Sigmoid colon (tissue), 6 donors: ENCODE measurements at regions not wholly inside any gene's neighbourhood (a gene's known extent, or its start where the extent isn't known, plus 50 kb on each side); places are given as distances from the start of the nearest gene placed in this dataset.

Source experiments
- DNase-seq: peaks from one replicate; pipeline ENCODE4 v3.0.0-alpha.2; 2019
- H3K27ac ChIP-seq, 4 donors: fragments of 200-600 bp; sonication (generic); one replicate each; pipeline ENCODE4 v1.5.1; 2016 to 2019; ENCODE audit warnings: mild to moderate bottlenecking in 1 of 4
- H3K27me3 ChIP-seq, 3 donors: fragments of 200-600 bp; sonication (generic); one replicate each; pipeline ENCODE4 v1.5.1; 2019; ENCODE audit warnings: mild to moderate bottlenecking in 1 of 3
- H3K36me3 ChIP-seq, 4 donors: fragments of 200-600 bp; sonication (generic); one replicate each; pipeline ENCODE4 v1.5.1; 2016 to 2019
- H3K4me1 ChIP-seq, 4 donors: fragments of 200-600 bp; sonication (generic); one replicate each; pipeline ENCODE4 v1.5.1; 2017 to 2019
- H3K4me3 ChIP-seq, 4 donors: fragments of 200-600 bp; sonication (generic); one replicate each; pipeline ENCODE4 v1.5.1; 2017 to 2019; ENCODE audit warnings: mild to moderate bottlenecking in 2 of 4, moderate library complexity in 1 of 4
- H3K9me3 ChIP-seq, 4 donors: fragments of 200-600 bp in 3 of 4; sonication (generic) in 3 of 4; one replicate each; pipeline versions ENCODE4 v1.5.1 to v1.6.1; 2013 to 2019
- EP300 ChIP-seq, 4 donors: sonication (generic); formaldehyde crosslinking; IDR thresholded peaks; one replicate each; pipeline ENCODE4 v1.6.1; 2017; ENCODE audit warnings: antibody characterized with exemption in 4 of 4
- POLR2A ChIP-seq, 2 donors: fragments of 450-650 bp; IDR thresholded peaks; one replicate each; pipeline ENCODE4 v1.6.1; 2016; ENCODE audit warnings: antibody characterized with exemption in 2 of 2, mild to moderate bottlenecking in 2 of 2, moderate library complexity in 2 of 2
- POLR2AphosphoS5 ChIP-seq, 4 donors: sonication (generic); formaldehyde crosslinking; IDR thresholded peaks; one replicate each; pipeline ENCODE4 v1.6.1; 2017; ENCODE audit warnings: antibody characterized with exemption in 4 of 4
- WGBS, 2 donors: extraction: QIAGEN DNeasy Blood & Tissue Kit; methylation state at CpG; one replicate each; pipeline ENCODE4 v1.1.7; 2013; 5-methylcytosine and 5-hydroxymethylcytosine counted together
- intact Hi-C: fragments of 100-400 bp; cut with DNase I; formaldehyde crosslinking; loops from one replicate; pipeline ENCODE4 v1.15.1; 2023
- TF ChIP-seq, protein P1 (sequence below), 4 experiments: fragments of 450-650 bp in 3 of 4; fragments of 200-600 bp in 1 of 4; IDR thresholded peaks; one replicate each; pipeline ENCODE4 v1.5.1; 2016 to 2019; ENCODE audit warnings: antibody characterized with exemption in 4 of 4, mild to moderate bottlenecking in 3 of 4, moderate library complexity in 2 of 4
- donor health status: healthy with polysubstance abuse.
- donor health status: healthy.

DNA sequence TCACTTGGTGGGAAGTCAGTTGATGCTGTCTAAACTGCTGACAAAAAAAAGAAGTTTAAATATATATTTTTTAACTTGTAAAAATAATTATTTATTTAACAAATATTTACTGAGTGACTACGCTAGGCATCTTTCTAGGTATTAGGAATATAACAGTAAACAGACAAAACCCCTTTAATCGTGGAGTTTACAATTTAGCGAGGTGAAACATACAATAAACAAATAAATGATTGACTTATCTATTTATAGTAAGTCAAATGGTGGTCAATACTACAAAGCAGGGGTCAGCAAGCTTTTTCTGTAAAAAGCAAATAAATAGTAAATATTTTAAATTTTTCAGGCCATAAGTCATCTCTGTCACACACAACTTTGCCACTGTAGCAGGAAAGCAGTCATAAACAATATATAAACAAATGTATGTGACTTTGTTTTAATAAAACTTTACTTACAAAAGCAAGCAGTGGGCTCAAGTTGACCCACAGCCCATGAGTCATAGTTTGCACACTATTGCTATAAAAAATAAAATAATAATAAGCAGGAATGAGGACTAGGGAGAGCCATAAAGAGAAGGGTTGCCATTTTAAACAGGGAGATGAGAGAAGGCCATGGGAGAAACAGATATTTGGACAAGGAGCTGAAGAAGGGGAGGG lies 263.9 kb downstream of the PLPP3 start:
- no peak for DNase-seq
- H3K4me3 ChIP-seq, result no peak overlapping the region
- intact Hi-C loops, result no loop called here
- no peaks in the 10 kb centered on the region for H3K36me3 ChIP-seq
- no peaks in the 10 kb centered on the region for H3K9me3 ChIP-seq
- TF ChIP-seq POLR2AphosphoS5 (IDR thresholded peaks at IDR 0.05), result no peak
- no peak for TF ChIP-seq POLR2A (IDR thresholded peaks at IDR 0.05)
- no peak for TF ChIP-seq EP300 (IDR thresholded peaks at IDR 0.05)
- TF ChIP-seq, protein P1, sequence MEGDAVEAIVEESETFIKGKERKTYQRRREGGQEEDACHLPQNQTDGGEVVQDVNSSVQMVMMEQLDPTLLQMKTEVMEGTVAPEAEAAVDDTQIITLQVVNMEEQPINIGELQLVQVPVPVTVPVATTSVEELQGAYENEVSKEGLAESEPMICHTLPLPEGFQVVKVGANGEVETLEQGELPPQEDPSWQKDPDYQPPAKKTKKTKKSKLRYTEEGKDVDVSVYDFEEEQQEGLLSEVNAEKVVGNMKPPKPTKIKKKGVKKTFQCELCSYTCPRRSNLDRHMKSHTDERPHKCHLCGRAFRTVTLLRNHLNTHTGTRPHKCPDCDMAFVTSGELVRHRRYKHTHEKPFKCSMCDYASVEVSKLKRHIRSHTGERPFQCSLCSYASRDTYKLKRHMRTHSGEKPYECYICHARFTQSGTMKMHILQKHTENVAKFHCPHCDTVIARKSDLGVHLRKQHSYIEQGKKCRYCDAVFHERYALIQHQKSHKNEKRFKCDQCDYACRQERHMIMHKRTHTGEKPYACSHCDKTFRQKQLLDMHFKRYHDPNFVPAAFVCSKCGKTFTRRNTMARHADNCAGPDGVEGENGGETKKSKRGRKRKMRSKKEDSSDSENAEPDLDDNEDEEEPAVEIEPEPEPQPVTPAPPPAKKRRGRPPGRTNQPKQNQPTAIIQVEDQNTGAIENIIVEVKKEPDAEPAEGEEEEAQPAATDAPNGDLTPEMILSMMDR (IDR thresholded peaks at IDR 0.05), result no peak
- peaks cover 0 to 2% (median 0%) of the 10 kb centered on the region in 4 donors for H3K4me1 ChIP-seq
- WGBS, 2 donors, result 86 to 87% methylated on average over 3 of the region's 3 CpGs
- H3K27me3 ChIP-seq, result no peaks in the 10 kb centered on the region
- no peak overlapping the region for H3K27ac ChIP-seq

DNA sequence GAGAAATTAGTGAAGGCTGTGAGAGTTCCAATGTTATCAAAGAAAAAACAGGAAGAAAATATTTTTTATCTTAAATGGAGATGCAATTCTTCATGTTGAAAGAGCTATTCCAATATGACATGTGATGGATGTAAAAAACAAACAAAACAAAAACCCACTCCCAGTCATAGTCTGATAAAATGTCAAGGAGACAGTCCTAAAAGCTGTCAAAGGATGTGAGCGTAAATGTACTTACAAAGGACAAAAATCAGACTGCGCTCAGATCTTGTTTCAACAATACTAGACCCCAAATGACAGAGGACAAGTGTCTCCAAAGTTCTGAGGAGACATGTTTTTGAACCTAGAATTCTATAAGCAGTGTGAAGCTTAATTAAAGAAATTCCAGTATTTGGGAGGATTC lies 265.8 kb downstream of the PLPP3 start:
- no peaks in the 10 kb centered on the region for H3K36me3 ChIP-seq
- H3K4me3 ChIP-seq, result no peak overlapping the region
- intact Hi-C loops, result no loop called here
- H3K4me1 ChIP-seq, result no peaks in the 10 kb centered on the region
- no peak for DNase-seq
- H3K9me3 ChIP-seq, result no peaks in the 10 kb centered on the region
- no peaks in the 10 kb centered on the region for H3K27me3 ChIP-seq
- TF ChIP-seq EP300 (IDR thresholded peaks at IDR 0.05) (no peak), POLR2AphosphoS5 (IDR thresholded peaks at IDR 0.05) (no peak), POLR2A (IDR thresholded peaks at IDR 0.05) (no peak)
- TF ChIP-seq, protein P1 (IDR thresholded peaks at IDR 0.05), result no peak
- H3K27ac ChIP-seq, result no peak overlapping the region
- 94 to 99% methylated on average over 2 of the region's 2 CpGs for WGBS, 2 donors

DNA sequence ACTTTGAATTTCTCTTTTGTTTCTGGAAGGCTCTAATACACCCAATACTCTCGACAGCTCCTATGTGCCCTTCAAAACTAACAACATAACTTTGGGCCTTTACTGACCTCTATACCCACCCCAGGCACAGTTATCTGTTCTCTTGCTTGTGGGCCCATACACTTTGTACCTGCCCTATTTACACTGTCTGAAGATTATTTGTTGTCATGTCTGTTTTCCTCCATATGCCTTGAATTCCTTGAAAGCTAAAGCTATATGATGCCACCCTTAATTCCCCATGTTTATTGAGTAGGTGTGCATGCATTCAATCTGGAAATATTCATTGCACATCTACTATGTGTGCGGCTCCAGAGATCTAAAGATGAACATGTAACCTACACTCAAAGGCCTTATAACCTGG lies 267.6 kb downstream of the PLPP3 start:
- Histone ChIP-seq H3K9me3 (peaks cover 0 to 4% (median 0%) of the 10 kb centered on the region in 4 donors), H3K27me3 (no peaks in the 10 kb centered on the region), H3K4me1 (no peaks in the 10 kb centered on the region), H3K36me3 (no peaks in the 10 kb centered on the region), H3K27ac (no peak overlapping the region), H3K4me3 (no peak overlapping the region)
- intact Hi-C loops, result no loop called here
- WGBS, 2 donors, result 72 to 96% methylated on average over 2 of the region's 2 CpGs
- no peak for DNase-seq
- TF ChIP-seq EP300 (IDR thresholded peaks at IDR 0.05) (no peak), POLR2A (IDR thresholded peaks at IDR 0.05) (no peak), POLR2AphosphoS5 (IDR thresholded peaks at IDR 0.05) (no peak)
- TF ChIP-seq, protein P1 (IDR thresholded peaks at IDR 0.05), result no peak

DNA sequence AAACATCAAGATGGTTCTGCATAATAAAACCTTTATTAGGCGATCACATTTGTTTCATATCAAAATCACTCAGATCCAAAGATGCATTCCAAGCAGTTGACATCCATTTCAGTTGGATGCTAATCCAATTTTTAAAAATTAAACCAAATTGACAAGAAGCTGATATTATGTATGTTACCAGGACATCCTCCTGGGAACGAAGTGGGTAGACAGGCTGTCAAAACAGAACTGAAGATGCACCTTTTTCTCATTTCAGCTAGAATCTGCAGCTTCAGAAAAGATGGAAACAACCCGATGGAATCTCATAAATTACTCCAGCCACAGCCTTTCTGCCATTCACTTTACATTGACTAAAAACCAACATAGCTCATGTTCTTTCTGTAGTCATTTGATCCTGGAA lies 268.4 kb downstream of the PLPP3 start:
- WGBS, 2 donors, result 78 to 81% methylated on average over 3 of the region's 3 CpGs

More for the DNA sequence above, 268.4 kb downstream of the PLPP3 start:
- H3K9me3 ChIP-seq, result peaks cover 0 to 4% (median 0%) of the 10 kb centered on the region in 4 donors
- DNase-seq, result no peak
- intact Hi-C loops, result no loop called here
- H3K4me3 ChIP-seq, result no peak overlapping the region
- TF ChIP-seq POLR2A (IDR thresholded peaks at IDR 0.05) (no peak), EP300 (IDR thresholded peaks at IDR 0.05) (no peak), POLR2AphosphoS5 (IDR thresholded peaks at IDR 0.05) (no peak)
- TF ChIP-seq, protein P1 (IDR thresholded peaks at IDR 0.05), result no peak
- no peaks in the 10 kb centered on the region for H3K36me3 ChIP-seq
- no peak overlapping the region for H3K27ac ChIP-seq
- H3K4me1 ChIP-seq, result no peaks in the 10 kb centered on the region
- no peaks in the 10 kb centered on the region for H3K27me3 ChIP-seq
